Effector memory CD4-positive, alpha-beta T cell (primary cell): ENCODE measurements at regions not wholly inside any gene's neighbourhood (a gene's known extent, or its start where the extent isn't known, plus 50 kb on each side); places are given as distances from the start of the nearest gene placed in this dataset.

Experiments
- DNase-seq, 3 donors: peaks; one replicate each; pipeline ENCODE4 v3.0.0-alpha.2; 2020
- H3K27ac ChIP-seq: 2 replicates; pipeline ENCODE4 v1.7.0; 2013; ENCODE audit warnings: mild to moderate bottlenecking, low read length, moderate library complexity; ENCODE audit not compliant: insufficient read depth, poor library complexity, severe bottlenecking
- H3K27me3 ChIP-seq: replicated peaks from 2 replicates; pipeline ENCODE4 v1.7.0; 2013; ENCODE audit warnings: mild to moderate bottlenecking, low read length; ENCODE audit not compliant: insufficient read depth, control insufficient read depth, poor library complexity, severe bottlenecking
- H3K36me3 ChIP-seq: 2 replicates; pipeline ENCODE4 v1.7.0; 2013; ENCODE audit warnings: mild to moderate bottlenecking, low read length, moderate library complexity; ENCODE audit not compliant: control insufficient read depth, insufficient read depth
- H3K4me1 ChIP-seq: 2 replicates; pipeline ENCODE4 v1.7.0; 2013; ENCODE audit warnings: low read length, mild to moderate bottlenecking; ENCODE audit not compliant: control insufficient read depth, insufficient read depth, poor library complexity, severe bottlenecking
- H3K4me3 ChIP-seq: 2 replicates; pipeline ENCODE4 v1.7.0; 2013; ENCODE audit warnings: low read length, low read depth, mild to moderate bottlenecking; ENCODE audit not compliant: insufficient read depth, poor library complexity, severe bottlenecking
- H3K9me3 ChIP-seq: 2 replicates; pipeline ENCODE4 v1.7.0; 2013; ENCODE audit warnings: mild to moderate bottlenecking, low read length, moderate library complexity; ENCODE audit not compliant: control insufficient read depth

GRCh38 chr2:215554689-215555498 is 119.0 kb upstream of the FN1 start:
- DNase-seq: no peak

GRCh38 chr2:215553946-215554345 is 118.1 kb upstream of the FN1 start:
- H3K4me1 ChIP-seq: no peaks in the 10 kb centered on the region
- H3K4me3 ChIP-seq: no peak overlapping the region
- no peaks in the 10 kb centered on the region for H3K9me3 ChIP-seq
- DNase-seq: no peak
- H3K27ac ChIP-seq: no peak overlapping the region
- H3K27me3 ChIP-seq: no peaks in the 10 kb centered on the region
- no peaks in the 10 kb centered on the region for H3K36me3 ChIP-seq

More at GRCh38 chr2:215554689-215555498, 119.0 kb upstream of the FN1 start:
- Histone ChIP-seq H3K4me3 (no peak overlapping the region), H3K36me3 (no peaks in the 10 kb centered on the region), H3K4me1 (no peaks in the 10 kb centered on the region), H3K27ac (no peak overlapping the region), H3K9me3 (no peaks in the 10 kb centered on the region), H3K27me3 (no peaks in the 10 kb centered on the region)

GRCh38 chr2:215552144-215552580 is 116.3 kb upstream of the FN1 start:
- Histone ChIP-seq H3K36me3 (no peaks in the 10 kb centered on the region), H3K4me3 (no peak overlapping the region), H3K27ac (no peak overlapping the region), H3K4me1 (no peaks in the 10 kb centered on the region), H3K9me3 (no peaks in the 10 kb centered on the region), H3K27me3 (no peaks in the 10 kb centered on the region)
- DNase-seq: no peak

GRCh38 chr2:215550331-215550730 is 114.5 kb upstream of the FN1 start:
- Histone ChIP-seq H3K36me3 (no peaks in the 10 kb centered on the region), H3K4me1 (no peaks in the 10 kb centered on the region), H3K9me3 (no peaks in the 10 kb centered on the region), H3K4me3 (no peak overlapping the region), H3K27me3 (no peaks in the 10 kb centered on the region), H3K27ac (no peak overlapping the region)
- no peak for DNase-seq

GRCh38 chr2:215548714-215549113 is 112.8 kb upstream of the FN1 start:
- H3K36me3 ChIP-seq: no peaks in the 10 kb centered on the region
- no peaks in the 10 kb centered on the region for H3K4me1 ChIP-seq
- no peaks in the 10 kb centered on the region for H3K9me3 ChIP-seq
- H3K4me3 ChIP-seq: no peak overlapping the region
- H3K27me3 ChIP-seq: no peaks in the 10 kb centered on the region
- no peak overlapping the region for H3K27ac ChIP-seq
- no peak for DNase-seq

- H3K27me3 ChIP-seq: no peaks in the 10 kb centered on the region
- H3K4me3 ChIP-seq: no peak overlapping the region
- H3K36me3 ChIP-seq: no peaks in the 10 kb centered on the region
- H3K4me1 ChIP-seq: no peaks in the 10 kb centered on the region
- no peak overlapping the region for H3K27ac ChIP-seq
- DNase-seq: no peak
- H3K9me3 ChIP-seq: no peaks in the 10 kb centered on the region
These were observed 106.8 kb upstream of the FN1 start for GRCh38 chr2:215542690-215543089.

DNA sequence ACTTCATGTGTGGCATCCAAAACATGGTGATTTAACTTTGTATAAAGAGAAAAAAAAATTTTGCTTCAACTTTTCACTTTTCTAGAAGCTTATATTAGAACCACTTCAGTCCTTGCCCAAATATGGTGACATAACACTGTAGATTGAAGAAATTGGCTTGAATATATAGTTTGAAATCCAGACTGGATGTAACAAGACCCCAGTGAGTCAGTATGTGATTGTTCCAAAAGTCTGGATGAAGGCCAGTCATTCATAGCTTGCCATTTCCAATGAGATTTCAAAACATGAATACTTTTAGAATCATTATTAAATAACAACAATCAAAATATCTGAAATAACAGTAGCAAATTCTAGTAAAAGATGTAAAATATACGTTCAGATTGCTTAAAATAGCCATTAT is 104.8 kb upstream of the FN1 start:
- no peaks in the 10 kb centered on the region for H3K36me3 ChIP-seq
- H3K4me3 ChIP-seq: no peak overlapping the region
- no peaks in the 10 kb centered on the region for H3K27me3 ChIP-seq
- no peak overlapping the region for H3K27ac ChIP-seq
- DNase-seq: no peak
- no peaks in the 10 kb centered on the region for H3K9me3 ChIP-seq
- no peaks in the 10 kb centered on the region for H3K4me1 ChIP-seq

DNA sequence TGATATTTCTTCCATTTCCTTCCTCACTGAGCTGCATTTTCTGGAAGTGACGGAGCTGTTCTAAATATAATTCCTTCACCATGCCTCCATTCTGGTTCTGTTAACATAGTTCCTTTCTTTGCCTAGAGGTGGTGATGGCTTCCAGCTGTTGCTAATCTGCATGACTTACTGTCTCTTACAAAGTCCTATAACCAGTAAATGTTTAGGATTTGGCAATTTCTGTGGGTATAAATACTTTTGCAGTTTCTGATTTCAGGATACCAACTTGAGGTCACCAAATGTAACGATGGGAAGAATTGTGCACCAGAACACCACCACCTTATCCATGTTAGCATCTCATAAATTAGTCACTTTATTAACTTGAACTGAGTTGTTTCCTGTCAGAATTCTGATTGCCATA is 101.7 kb upstream of the FN1 start:
- H3K36me3 ChIP-seq: no peaks in the 10 kb centered on the region

DNA sequence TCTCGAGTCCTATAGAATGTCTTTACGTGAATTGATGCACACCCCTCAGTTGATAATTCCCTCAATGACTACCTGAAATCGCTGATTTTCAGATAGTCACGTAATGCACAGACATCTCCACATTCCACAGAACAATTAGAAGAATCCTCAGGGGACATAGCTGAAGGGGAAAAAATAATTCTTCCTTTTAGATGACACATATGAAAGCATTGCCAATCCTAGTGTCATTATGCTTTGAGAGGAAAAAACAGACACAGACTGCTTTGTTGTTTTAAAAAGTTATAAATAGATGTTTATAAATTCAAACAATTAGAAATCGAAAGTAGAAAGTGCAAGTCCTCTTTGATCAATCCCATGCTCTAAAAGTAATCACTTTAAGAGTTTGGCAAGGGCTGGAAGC is 100.6 kb upstream of the FN1 start:
- no peak for DNase-seq
- no peaks in the 10 kb centered on the region for H3K4me1 ChIP-seq
- no peak overlapping the region for H3K27ac ChIP-seq
- no peaks in the 10 kb centered on the region for H3K27me3 ChIP-seq
- H3K9me3 ChIP-seq: no peaks in the 10 kb centered on the region
- H3K4me3 ChIP-seq: no peak overlapping the region
- H3K36me3 ChIP-seq: no peaks in the 10 kb centered on the region

More for the DNA sequence above, 101.7 kb upstream of the FN1 start:
- H3K27me3 ChIP-seq: no peaks in the 10 kb centered on the region
- no peak for DNase-seq
- no peak overlapping the region for H3K4me3 ChIP-seq
- H3K4me1 ChIP-seq: no peaks in the 10 kb centered on the region
- H3K27ac ChIP-seq: no peak overlapping the region
- H3K9me3 ChIP-seq: no peaks in the 10 kb centered on the region

DNA sequence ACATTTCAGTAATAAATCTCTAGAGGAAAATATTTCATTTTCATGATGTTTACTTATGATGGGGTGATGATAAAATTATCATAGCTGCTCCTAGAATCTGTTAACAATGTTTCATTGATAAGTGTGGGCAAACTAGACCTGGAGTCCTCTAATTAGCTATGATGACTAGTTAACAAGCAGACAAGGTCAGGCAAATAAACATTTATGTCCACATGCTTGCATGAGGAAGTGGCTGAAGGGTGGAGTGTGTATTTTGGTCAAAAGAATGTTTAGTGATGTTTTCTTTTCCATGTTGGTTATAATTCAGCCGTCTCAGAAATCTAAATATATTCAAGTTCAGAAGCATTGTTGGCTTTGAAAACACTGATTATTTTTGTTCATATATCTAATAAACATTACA is 99.9 kb upstream of the FN1 start:
- no peaks in the 10 kb centered on the region for H3K9me3 ChIP-seq
- no peak for DNase-seq
- no peaks in the 10 kb centered on the region for H3K27me3 ChIP-seq
- H3K4me3 ChIP-seq: no peak overlapping the region
- no peaks in the 10 kb centered on the region for H3K36me3 ChIP-seq
- H3K27ac ChIP-seq: no peak overlapping the region
- no peaks in the 10 kb centered on the region for H3K4me1 ChIP-seq
